IMR-90 (cell line): ENCODE measurements at regions not wholly inside any gene's neighbourhood (a gene's known extent, or its start where the extent isn't known, plus 50 kb on each side); places are given as distances from the start of the nearest gene placed in this dataset.
A peak's percentile ranks its signal among the peaks of the same experiment; 100 is the strongest.

ENCODE experiments used
- ATAC-seq: fragments of 200-7000 bp; cut with Tn5 transposase; 2 replicates; pipeline ENCODE4 v1.9.1; 2020; ENCODE audit warnings: low read depth, mild to moderate bottlenecking, moderate library complexity
- BruUV-seq: library from RNA; stranded (reverse); fragments of 400-500 nt; replicated peaks from 2 replicates; lab custom pipeline; 2021; lab: Mats Ljungman, UMichigan
- CTCF ChIA-PET: fragments of 300-600 bp; formaldehyde crosslinking; extraction: SDS; loops from one replicate; lab custom pipeline; 2021; ENCODE audit warnings: antibody characterized with exemption; lab: Yijun Ruan, JAX
- POLR2A ChIA-PET: fragments of 300-600 bp; sonication (Branson Sonifier 250); formaldehyde crosslinking; loops from one replicate; lab custom pipeline; 2022; ENCODE audit warnings: antibody characterized with exemption; ENCODE audit not compliant: unreplicated experiment; lab: Charles Lee
- DNase-seq: peaks from one replicate; pipeline ENCODE4 v3.0.0; 2013
- H2AFZ ChIP-seq: replicated peaks from 2 replicates; pipeline ENCODE3; 2013; ENCODE audit warnings: low read length, mild to moderate bottlenecking; ENCODE audit not compliant: poor library complexity
- H2AK5ac ChIP-seq: 2 replicates; pipeline ENCODE4 v1.6.1; 2013; ENCODE audit warnings: low read depth, low read length, inconsistent platforms
- H2AK9ac ChIP-seq: replicated peaks from 2 replicates; pipeline ENCODE3; 2013; ENCODE audit warnings: mild to moderate bottlenecking, low read depth, low read length, moderate library complexity; ENCODE audit not compliant: poor library complexity
- H2BK120ac ChIP-seq: 2 replicates; pipeline ENCODE4 v1.6.1; 2013; ENCODE audit warnings: low read depth, low read length, inconsistent platforms
- H2BK15ac ChIP-seq: 3 replicates; pipeline ENCODE4 v1.6.1; 2013; ENCODE audit warnings: low read depth, low read length, inconsistent platforms
- H2BK20ac ChIP-seq: 2 replicates; pipeline ENCODE4 v1.6.1; 2013; ENCODE audit warnings: low read depth, mild to moderate bottlenecking, inconsistent platforms, low read length, moderate library complexity
- H2BK5ac ChIP-seq: 2 replicates; pipeline ENCODE4 v1.6.1; 2013; ENCODE audit warnings: mild to moderate bottlenecking, low read depth, low read length, inconsistent platforms; ENCODE audit not compliant: poor library complexity, severe bottlenecking
- H3K14ac ChIP-seq: replicated peaks from 2 replicates; pipeline ENCODE4 v1.6.1; 2013; ENCODE audit warnings: low read depth, low read length, inconsistent platforms
- H3K18ac ChIP-seq: 2 replicates; pipeline ENCODE4 v1.6.1; 2013; ENCODE audit warnings: low read depth, low read length, control low read depth
- H3K23ac ChIP-seq: 2 replicates; pipeline ENCODE4 v1.6.1; 2013; ENCODE audit warnings: low read depth, low read length, inconsistent platforms
- H3K27ac ChIP-seq: 2 replicates; pipeline ENCODE4 v1.5.1; 2013; ENCODE audit warnings: mild to moderate bottlenecking, control low read depth, low read length; ENCODE audit not compliant: insufficient read depth
- H3K27me3 ChIP-seq: 2 replicates; pipeline ENCODE4 v1.6.1; 2013; ENCODE audit warnings: low read length; ENCODE audit not compliant: control insufficient read depth, insufficient read depth
- H3K36me3 ChIP-seq: 2 replicates; pipeline ENCODE4 v1.6.1; 2013; ENCODE audit warnings: low read length, mixed read lengths; ENCODE audit not compliant: control insufficient read depth, insufficient read depth
- H3K4ac ChIP-seq: 2 replicates; pipeline ENCODE4 v1.6.1; 2013; ENCODE audit warnings: low read depth, low read length, inconsistent platforms
- H3K4me1 ChIP-seq: 2 replicates; pipeline ENCODE4 v1.6.1; 2013; ENCODE audit warnings: low read length, mixed read lengths; ENCODE audit not compliant: control insufficient read depth, insufficient read depth
- H3K4me2 ChIP-seq: 2 replicates; pipeline ENCODE4 v1.6.1; 2013; ENCODE audit warnings: low read depth, mild to moderate bottlenecking, control low read depth, low read length, moderate library complexity
- H3K4me3 ChIP-seq: 2 replicates; pipeline ENCODE4 v1.5.1; 2013; ENCODE audit warnings: low read depth, mild to moderate bottlenecking, control low read depth, low read length, moderate library complexity; ENCODE audit not compliant: insufficient read depth
- H3K56ac ChIP-seq: 2 replicates; pipeline ENCODE4 v1.6.1; 2013; ENCODE audit warnings: low read length, inconsistent platforms; ENCODE audit not compliant: insufficient read depth; ENCODE audit errors: extremely low read depth
- H3K79me1 ChIP-seq, 2 experiments: 2 replicates each; pipeline ENCODE4 v1.6.1; 2013; ENCODE audit warnings: low read length in 2 of 2, inconsistent platforms in 1 of 2, low read depth in 1 of 2
- H3K9ac ChIP-seq: 2 replicates; pipeline ENCODE4 v1.6.1; 2013; ENCODE audit warnings: low read depth, low read length, control low read depth
- H3K9me1 ChIP-seq: 2 replicates; pipeline ENCODE4 v1.6.1; 2013; ENCODE audit warnings: low read length, inconsistent platforms; ENCODE audit not compliant: insufficient read depth
- H3K9me3 ChIP-seq: 2 replicates; pipeline ENCODE4 v1.6.1; 2013; ENCODE audit warnings: low read length; ENCODE audit not compliant: control insufficient read depth, insufficient read depth
- H4K20me1 ChIP-seq: 2 replicates; pipeline ENCODE4 v1.6.1; 2013; ENCODE audit warnings: low read length, inconsistent platforms; ENCODE audit not compliant: insufficient read depth
- H4K5ac ChIP-seq: 2 replicates; pipeline ENCODE4 v1.6.1; 2013; ENCODE audit warnings: mild to moderate bottlenecking, low read depth, low read length, control low read depth
- H4K8ac ChIP-seq, 2 experiments: 2 replicates each; pipeline ENCODE4 v1.6.1; 2013; ENCODE audit warnings: low read depth in 2 of 2, low read length in 2 of 2, control low read depth in 1 of 2, inconsistent platforms in 1 of 2
- H4K91ac ChIP-seq: 2 replicates; pipeline ENCODE4 v1.6.1; 2013; ENCODE audit warnings: low read depth, low read length, inconsistent platforms; ENCODE audit not compliant: insufficient read depth
- MAZ ChIP-seq: IDR thresholded peaks from 2 replicates; pipeline ENCODE4 v1.6.1; 2012; ENCODE audit warnings: low read depth, mild to moderate bottlenecking, low read length, improper control_type of control experiment, moderate library complexity, borderline replicate concordance
- POLR2A ChIP-seq: IDR thresholded peaks from 2 replicates; pipeline ENCODE4 v1.6.1; 2012; ENCODE audit warnings: mild to moderate bottlenecking, low read depth, low read length
- SMC3 ChIP-seq: fragments of 150-350 bp; IDR thresholded peaks from 2 replicates; pipeline ENCODE4 v1.6.1; 2016; ENCODE audit warnings: low read depth, mild to moderate bottlenecking, antibody characterized with exemption, low read length, moderate library complexity
- whole genome bisulfite sequencing, 2 experiments: methylation state at CpG; one replicate each; pipeline versions ENCODE4 v1.1.5 to v1.1.7; 2013; ENCODE audit warnings: missing lambda C conversion rate in 2 of 2; ENCODE audit not compliant: insufficient read length in 1 of 2; ENCODE audit errors: extremely low coverage in 2 of 2; 5-methylcytosine and 5-hydroxymethylcytosine counted together
- dilution Hi-C: fragments of 300-500 bp; cut with HindIII; formaldehyde crosslinking; loops from one replicate; pipeline ENCODE4 v1.14.3; 2018; ENCODE audit warnings: low sequenced_read_pairs; ENCODE audit not compliant: unreplicated experiment
- in situ Hi-C: fragments of 300-500 bp; cut with MboI; formaldehyde crosslinking; loops from 3 replicates; pipeline ENCODE4 v1.14.3; 2019; ENCODE audit warnings: low sequenced_read_pairs, inconsistent platforms, mixed read lengths
- intact Hi-C: fragments of 100-400 bp; cut with micrococcal nuclease; formaldehyde crosslinking; loops from 2 replicates; pipeline ENCODE4 v1.10.0; 2022

GRCh38 chr10:88041243-88042159 is 178.1 kb downstream of the PTEN start:
- ChIA-PET CTCF (interaction anchor here (0.6 kb wide), 2 partner anchors 73 to 769 kb away, joined by 6 to 7 read pairs; no protein-coding TSS in a partner anchor), POLR2A (no interaction called here)
- H3K9me1 ChIP-seq: peaks cover 21% of the 10 kb centered on the region
- no peak overlapping the region for H3K4me3 ChIP-seq
- no peaks in the 10 kb centered on the region for H3K9me3 ChIP-seq
- dilution Hi-C loops: no loop called here
- H2BK120ac ChIP-seq: peak overlapping the region; percentile 67; the same call in 1 of the 2 replicates
- H3K18ac ChIP-seq: peak overlapping the region; percentile 61; the same call in 1 of the 2 replicates
- H4K91ac ChIP-seq: no peak overlapping the region
- in situ Hi-C loops: no loop called here
- H3K4me2 ChIP-seq: peak overlapping the region; percentile 13; the same call in 1 of the 2 replicates
- peak; percentile 48 for DNase-seq
- H3K27ac ChIP-seq: no peak overlapping the region
- 48% methylated on average over 5 of the region's 11 CpGs; no CpG with 5 or more reads in 1 of the 2 experiments for WGBS, 2 experiments
- peak overlapping the region; percentile 49; the same call in 1 of the 2 replicates for H3K4ac ChIP-seq
- H2BK5ac ChIP-seq: no peak overlapping the region
- peak overlapping the region; percentile 33 for H3K14ac ChIP-seq
- H3K9ac ChIP-seq: no peak overlapping the region
- H2AK5ac ChIP-seq: 0 out of 2 replicates have a peak overlapping the region, but pooled peaks have one; percentile 15
- no peak for TF ChIP-seq SMC3
- no peak for TF ChIP-seq MAZ
- TF ChIP-seq POLR2A: no peak
- H3K23ac ChIP-seq: peak overlapping the region; percentile 41
- peaks cover 28% of the 10 kb centered on the region for H3K4me1 ChIP-seq
- no peaks in the 10 kb centered on the region for H3K36me3 ChIP-seq
- H2BK20ac ChIP-seq: peak overlapping the region; percentile 62
- no TSS peak for BruUV-seq
- no peaks in the 10 kb centered on the region for H3K79me1 ChIP-seq
- ATAC-seq: no peak
- H4K8ac ChIP-seq: peak overlapping the region in 1 of 2 experiments; percentile 63; a peak in 1 of 4 replicates
- intact Hi-C loops: no loop called here
- 0 out of 3 replicates have a peak overlapping the region, but pooled peaks have one; percentile 2 for H2BK15ac ChIP-seq
- peak overlapping the region; percentile 57 for H2AK9ac ChIP-seq
- no peak overlapping the region for H2AFZ ChIP-seq
- 0 out of 2 replicates have a peak overlapping the region, but pooled peaks have one; percentile 17 for H4K5ac ChIP-seq
- no peaks in the 10 kb centered on the region for H4K20me1 ChIP-seq
- H3K56ac ChIP-seq: no peak overlapping the region
- H3K27me3 ChIP-seq: no peaks in the 10 kb centered on the region
